NT2/D1 (cell line): ENCODE measurements at regions not wholly inside any gene's neighbourhood (a gene's known extent, or its start where the extent isn't known, plus 50 kb on each side); places are given as distances from the start of the nearest gene placed in this dataset.

Source experiments
- DNase-seq: peaks from one replicate; pipeline ENCODE4 v3.0.0-alpha.2; 2011; ENCODE audit warnings: low read depth, low spot score
- H3K27me3 ChIP-seq: 2 replicates; pipeline ENCODE4 v1.6.0; 2011; ENCODE audit warnings: mild to moderate bottlenecking; ENCODE audit not compliant: insufficient read length, insufficient read depth
- H3K36me3 ChIP-seq: 2 replicates; pipeline ENCODE4 v1.6.1; 2011; ENCODE audit warnings: mild to moderate bottlenecking, low read length, mixed read lengths; ENCODE audit not compliant: insufficient read depth, insufficient read length
- H3K4me1 ChIP-seq: 2 replicates; pipeline ENCODE4 v1.5.1; 2011; ENCODE audit not compliant: insufficient read depth, insufficient read length
- H3K4me3 ChIP-seq: 2 replicates; pipeline ENCODE4 v1.5.1; 2011; ENCODE audit warnings: low read depth; ENCODE audit not compliant: insufficient read length
- H3K9ac ChIP-seq: 2 replicates; pipeline ENCODE4 v1.6.0; 2011; ENCODE audit warnings: low read depth; ENCODE audit not compliant: insufficient read length
- H3K9me3 ChIP-seq: 2 replicates; pipeline ENCODE4 v1.5.1; 2011; ENCODE audit warnings: mild to moderate bottlenecking, low read length; ENCODE audit not compliant: insufficient read depth
- SUZ12 ChIP-seq: IDR thresholded peaks from 2 replicates; pipeline ENCODE4 v1.6.1; 2011; ENCODE audit not compliant: insufficient read length, insufficient read depth; ENCODE audit errors: extremely low read depth
- YY1 ChIP-seq: IDR thresholded peaks from 2 replicates; pipeline ENCODE4 v1.6.1; 2011; ENCODE audit not compliant: insufficient read length, insufficient read depth
- ZNF274 ChIP-seq: IDR thresholded peaks from 2 replicates; pipeline ENCODE4 v1.6.1; 2011; ENCODE audit warnings: mild to moderate bottlenecking, low read depth, low read length

GRCh38 chr21:16573578-16573977, 843.8 kb downstream of the USP25 start:
- H3K27me3 ChIP-seq = no peaks in the 10 kb centered on the region
- H3K9me3 ChIP-seq = no peaks in the 10 kb centered on the region
- H3K4me1 ChIP-seq = no peaks in the 10 kb centered on the region
- H3K9ac ChIP-seq = no peak overlapping the region
- H3K36me3 ChIP-seq = no peaks in the 10 kb centered on the region
- H3K4me3 ChIP-seq = no peak overlapping the region
- no peak for DNase-seq
- TF ChIP-seq YY1 (no peak), SUZ12 (no peak), ZNF274 (no peak)

- H3K4me3 ChIP-seq = no peak overlapping the region
- no peak for DNase-seq
- H3K27me3 ChIP-seq = no peaks in the 10 kb centered on the region
- no peak for TF ChIP-seq YY1
- no peak overlapping the region for H3K9ac ChIP-seq
- H3K9me3 ChIP-seq = no peaks in the 10 kb centered on the region
- H3K36me3 ChIP-seq = no peaks in the 10 kb centered on the region
- H3K4me1 ChIP-seq = no peaks in the 10 kb centered on the region
Observed at GRCh38 chr21:16577975-16578374, 848.2 kb downstream of the USP25 start.

- DNase-seq = no peak
- Histone ChIP-seq H3K9ac (no peak overlapping the region), H3K36me3 (no peaks in the 10 kb centered on the region), H3K4me3 (no peak overlapping the region), H3K9me3 (no peaks in the 10 kb centered on the region), H3K4me1 (no peaks in the 10 kb centered on the region), H3K27me3 (no peaks in the 10 kb centered on the region)
- no peak for TF ChIP-seq YY1
- no peak for TF ChIP-seq SUZ12
- TF ChIP-seq ZNF274 = no peak
Observed at GRCh38 chr21:16578912-16579311, 849.1 kb downstream of the USP25 start.

DNA sequence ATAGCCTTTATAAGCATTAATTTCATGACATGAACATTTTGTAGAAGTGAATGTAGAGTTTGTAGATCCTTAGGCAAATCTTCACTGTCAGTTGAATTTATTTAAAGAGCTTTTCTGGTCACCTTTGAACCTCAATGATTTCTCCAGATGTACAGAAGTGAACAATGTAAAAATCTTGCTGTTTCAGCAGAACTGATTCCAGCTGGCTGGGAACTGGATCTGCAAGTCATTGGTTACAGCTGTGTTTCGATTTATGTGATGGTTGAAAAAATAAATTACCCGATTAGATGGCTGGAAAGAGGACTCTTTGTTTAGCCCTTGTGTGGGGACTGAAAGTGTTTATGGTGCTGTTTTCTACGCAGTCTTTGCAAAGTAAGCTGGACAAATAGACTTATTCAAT, 849.8 kb downstream of the USP25 start:
- Histone ChIP-seq H3K27me3 (no peaks in the 10 kb centered on the region), H3K9ac (no peak overlapping the region), H3K36me3 (no peaks in the 10 kb centered on the region), H3K9me3 (no peaks in the 10 kb centered on the region), H3K4me1 (no peaks in the 10 kb centered on the region), H3K4me3 (no peak overlapping the region)
- no peak for TF ChIP-seq SUZ12
- no peak for TF ChIP-seq YY1
- DNase-seq = no peak

GRCh38 chr21:16580661-16581060, 850.9 kb downstream of the USP25 start:
- Histone ChIP-seq H3K4me3 (no peak overlapping the region), H3K4me1 (no peaks in the 10 kb centered on the region), H3K9ac (no peak overlapping the region), H3K27me3 (no peaks in the 10 kb centered on the region), H3K9me3 (no peaks in the 10 kb centered on the region), H3K36me3 (no peaks in the 10 kb centered on the region)
- no peak for DNase-seq
- TF ChIP-seq YY1 (no peak), ZNF274 (no peak), SUZ12 (no peak)

GRCh38 chr21:16583556-16583955, 853.8 kb downstream of the USP25 start:
- Histone ChIP-seq H3K9ac (no peak overlapping the region), H3K27me3 (no peaks in the 10 kb centered on the region), H3K36me3 (no peaks in the 10 kb centered on the region), H3K4me3 (no peak overlapping the region), H3K9me3 (no peaks in the 10 kb centered on the region), H3K4me1 (no peaks in the 10 kb centered on the region)
- TF ChIP-seq YY1 (no peak), ZNF274 (no peak)
- DNase-seq = no peak

- H3K36me3 ChIP-seq = no peaks in the 10 kb centered on the region
Observed at GRCh38 chr21:16584756-16585155, 855.0 kb downstream of the USP25 start.

GRCh38 chr21:16585896-16586295, 856.1 kb downstream of the USP25 start:
- no peaks in the 10 kb centered on the region for H3K4me1 ChIP-seq

More at GRCh38 chr21:16584756-16585155, 855.0 kb downstream of the USP25 start:
- H3K9ac ChIP-seq = no peak overlapping the region
- no peaks in the 10 kb centered on the region for H3K9me3 ChIP-seq
- H3K4me3 ChIP-seq = no peak overlapping the region
- H3K4me1 ChIP-seq = no peaks in the 10 kb centered on the region
- H3K27me3 ChIP-seq = no peaks in the 10 kb centered on the region
- DNase-seq = no peak
- TF ChIP-seq SUZ12 = no peak

More at GRCh38 chr21:16585896-16586295, 856.1 kb downstream of the USP25 start:
- TF ChIP-seq SUZ12 (no peak), YY1 (no peak), ZNF274 (no peak)
- no peak for DNase-seq
- Histone ChIP-seq H3K9ac (no peak overlapping the region), H3K36me3 (no peaks in the 10 kb centered on the region), H3K9me3 (no peaks in the 10 kb centered on the region), H3K4me3 (no peak overlapping the region), H3K27me3 (no peaks in the 10 kb centered on the region)
